SK-MEL-5 (cell line): ENCODE measurements at regions not wholly inside any gene's neighbourhood (a gene's known extent, or its start where the extent isn't known, plus 50 kb on each side); places are given as distances from the start of the nearest gene placed in this dataset.

ENCODE experiments used
- DNase-seq: peaks from one replicate; pipeline ENCODE4 v3.0.0-alpha.2; 2016; ENCODE audit warnings: low read depth, low spot score
- in situ Hi-C: cut with HindIII; loops from 2 replicates; pipeline ENCODE4 v1.10.0; 2016; ENCODE audit warnings: low sequenced_read_pairs, high pct_unique_total_duplicates, low pct_unique_long_range_greater_than_20kb

DNA sequence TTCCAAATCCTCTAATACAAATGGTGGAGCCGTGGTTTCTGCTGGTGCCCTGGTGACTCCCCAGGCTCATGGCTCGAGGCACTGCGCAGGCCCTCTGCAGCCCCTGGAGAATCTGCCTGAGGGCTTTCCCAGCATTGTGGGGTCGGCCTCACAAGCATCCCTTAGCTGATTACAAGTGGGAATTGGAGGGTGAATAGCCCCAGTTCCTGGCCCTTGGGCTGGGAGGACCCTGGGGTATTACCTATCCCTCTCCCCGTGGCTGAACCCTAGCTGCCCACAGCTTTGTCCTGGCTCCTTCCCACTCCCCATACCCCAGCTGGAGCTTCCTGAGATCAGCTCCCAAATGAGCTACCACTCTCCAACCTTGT, 212.2 kb upstream of the CST7 start:
- in situ Hi-C loops: no loop called here
- no peak for DNase-seq

DNA sequence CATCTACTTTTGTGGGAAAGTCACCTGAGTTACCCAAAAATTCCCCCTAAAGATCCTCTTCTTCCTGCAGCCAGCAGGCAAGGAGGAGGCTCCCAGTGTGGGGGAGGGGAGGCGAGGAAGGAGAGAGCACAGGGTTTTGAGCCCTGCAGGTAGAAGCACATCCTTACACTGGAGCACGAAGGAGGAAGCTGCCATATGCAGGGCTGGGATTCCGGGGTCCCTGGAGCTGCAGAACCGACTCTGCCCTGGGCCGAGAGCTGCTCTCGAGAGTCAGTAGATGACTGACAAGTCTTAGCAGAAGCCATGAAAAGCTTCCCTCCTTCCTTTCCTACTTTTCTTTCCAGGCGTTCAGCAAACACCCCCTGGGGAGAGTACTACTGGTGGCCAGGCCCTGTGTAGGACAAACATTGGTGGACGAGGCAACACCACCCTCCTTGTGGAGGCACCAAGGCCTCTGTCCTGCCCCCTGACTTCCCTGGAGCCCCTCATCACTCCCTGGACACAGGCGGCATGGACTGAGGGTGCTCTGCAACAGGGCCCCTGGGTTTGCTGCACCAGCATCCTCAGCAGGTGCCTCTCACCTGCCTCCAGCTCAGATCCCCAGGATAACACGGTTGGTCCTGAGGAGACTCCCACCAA, 211.7 kb upstream of the CST7 start:
- DNase-seq: no peak
- in situ Hi-C loops: no loop called here

GRCh38 chr20:24738058-24738775, 210.9 kb upstream of the CST7 start:
- in situ Hi-C loops: no loop called here
- no peak for DNase-seq

GRCh38 chr20:24738981-24739633, 210.0 kb upstream of the CST7 start:
- in situ Hi-C loops: no loop called here
- DNase-seq: no peak

DNA sequence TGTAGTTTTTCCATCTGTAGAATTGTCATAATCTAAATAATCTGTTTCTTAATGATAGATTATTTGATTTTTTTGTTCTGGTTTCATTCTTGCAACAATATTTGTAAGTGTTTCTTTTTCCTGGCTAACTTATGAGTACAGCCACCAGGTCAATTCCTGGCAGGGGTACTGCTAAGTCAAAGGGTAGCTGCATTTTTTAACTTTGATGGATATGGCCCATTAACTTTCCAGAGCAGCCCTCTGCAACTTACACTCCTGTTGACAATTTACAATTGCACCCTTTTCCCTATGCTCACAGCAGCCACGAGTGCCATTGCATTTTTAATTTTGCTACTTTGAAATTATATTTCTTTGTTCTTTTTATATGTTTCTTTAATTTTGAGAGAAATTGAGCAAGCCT, 209.3 kb upstream of the CST7 start:
- in situ Hi-C loops: no loop called here
- DNase-seq: no peak

DNA sequence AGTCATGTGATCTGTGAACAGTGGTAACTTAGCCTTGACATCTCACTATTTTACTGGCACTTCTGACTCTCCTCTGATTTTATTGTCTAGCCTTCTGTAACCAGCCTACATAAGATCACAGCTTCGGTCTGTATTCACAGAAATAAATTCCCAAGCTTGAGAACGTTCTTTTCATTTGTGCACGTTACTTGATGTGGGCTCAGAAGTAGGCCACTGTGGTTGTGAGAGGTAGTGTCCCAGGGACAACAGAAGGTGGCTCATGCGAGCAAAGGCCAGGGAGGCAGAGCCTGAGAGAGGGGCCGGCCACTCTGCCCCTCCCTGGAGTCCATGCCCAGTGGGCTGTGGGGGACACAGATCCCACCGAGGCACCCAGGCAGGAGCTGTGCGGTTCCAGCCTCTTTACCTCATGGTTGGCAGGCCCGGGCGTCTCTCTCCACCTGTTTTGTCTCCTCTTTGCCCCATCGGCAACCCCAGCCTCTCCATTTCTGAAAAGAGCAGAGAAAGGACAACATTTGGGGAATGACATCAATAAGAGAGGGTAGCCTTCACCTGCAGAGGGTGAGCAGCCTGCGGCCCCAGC, 207.5 kb upstream of the CST7 start:
- in situ Hi-C loops: no loop called here
- DNase-seq: no peak

DNA sequence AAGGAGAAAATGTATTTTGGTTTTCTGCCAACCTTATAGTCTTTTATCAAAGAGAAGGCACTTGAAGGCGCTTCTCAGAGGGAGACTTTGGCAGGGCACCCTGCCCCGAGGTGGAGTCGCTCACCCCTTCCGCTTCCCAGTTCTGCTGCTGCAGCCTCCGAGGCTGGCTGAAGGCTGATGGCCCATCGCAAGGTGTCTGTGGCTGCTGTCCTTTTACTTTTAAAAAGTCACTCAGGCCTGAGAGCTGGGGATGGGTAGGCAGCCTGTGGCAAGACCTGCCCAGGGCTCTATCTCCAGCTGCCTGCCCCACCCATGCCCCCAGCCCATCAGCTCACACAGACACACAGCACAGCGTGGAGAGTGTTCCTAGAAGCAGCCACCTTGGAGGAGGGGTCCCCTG, 206.6 kb upstream of the CST7 start:
- in situ Hi-C loops: no loop called here

DNA sequence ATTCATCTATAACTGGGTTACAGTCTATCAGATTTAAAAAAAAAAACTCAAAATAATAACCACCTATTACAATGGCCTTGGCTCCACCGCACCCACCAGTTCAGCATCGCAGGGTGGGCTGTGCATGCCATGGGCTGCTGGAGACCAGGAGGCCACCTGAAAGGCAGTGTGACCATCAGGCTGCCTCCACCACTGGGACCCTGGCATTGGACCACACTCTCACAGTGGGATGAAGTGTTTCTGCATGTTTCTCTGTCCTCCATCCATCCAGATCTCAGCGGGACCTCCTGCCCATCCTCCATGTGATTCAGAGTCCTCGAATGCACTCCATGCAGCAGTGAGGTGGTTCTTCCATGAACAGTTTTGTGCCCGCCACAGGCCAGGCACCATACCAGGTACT, 206.1 kb upstream of the CST7 start:
- DNase-seq: no peak

More for the DNA sequence above, 206.6 kb upstream of the CST7 start:
- no peak for DNase-seq

DNA sequence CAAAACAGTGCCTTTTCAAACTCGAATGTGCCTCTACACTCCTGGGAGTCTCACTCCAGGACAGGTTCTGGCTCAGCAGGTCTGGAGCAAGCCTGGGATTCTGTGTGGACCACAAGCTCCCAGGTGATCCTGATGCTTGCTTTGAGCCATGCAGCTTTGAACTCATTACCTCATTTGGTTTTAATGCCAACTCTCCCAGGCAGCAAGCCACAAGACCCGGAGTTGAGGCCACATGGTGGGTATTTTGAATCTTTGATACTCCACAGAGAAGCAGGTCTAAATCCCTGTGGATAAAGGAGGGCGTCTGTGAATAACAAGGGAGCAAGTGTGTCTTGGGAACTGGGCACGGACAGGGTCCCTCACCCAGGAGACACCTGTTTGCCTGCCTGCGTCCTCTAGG, 205.4 kb upstream of the CST7 start:
- no peak for DNase-seq
- in situ Hi-C loops: no loop called here

More for the DNA sequence above, 206.1 kb upstream of the CST7 start:
- in situ Hi-C loops: no loop called here

GRCh38 chr20:24744747-24745146, 204.3 kb upstream of the CST7 start:
- in situ Hi-C loops: no loop called here
- DNase-seq: no peak

DNA sequence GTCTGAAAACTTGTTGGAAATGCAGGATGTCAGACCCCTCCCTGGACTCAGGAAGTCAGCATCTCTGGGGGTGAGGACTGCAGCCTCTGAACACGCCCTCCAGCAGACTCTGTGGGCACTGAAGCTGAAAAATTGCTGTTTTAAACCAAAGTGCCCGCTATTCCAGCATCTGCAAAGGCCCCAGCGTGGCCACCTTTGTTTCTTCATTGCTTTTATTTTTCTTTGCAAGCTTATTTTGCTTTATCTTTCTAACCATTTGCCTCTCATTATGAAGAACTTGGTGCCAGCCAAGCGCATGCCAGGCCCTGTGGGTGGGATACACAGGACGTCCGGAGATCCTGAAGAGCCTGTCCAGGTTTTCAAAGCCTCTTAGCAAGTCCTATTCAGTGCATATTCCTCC, 203.9 kb upstream of the CST7 start:
- no peak for DNase-seq
- in situ Hi-C loops: no loop called here

- in situ Hi-C loops: no loop called here
- no peak for DNase-seq
Measured at GRCh38 chr20:24745617-24746350, 203.3 kb upstream of the CST7 start.

- in situ Hi-C loops: no loop called here
Measured at GRCh38 chr20:24746351-24746685, 202.8 kb upstream of the CST7 start.

GRCh38 chr20:24747010-24747712, 201.9 kb upstream of the CST7 start:
- DNase-seq: no peak
- in situ Hi-C loops: no loop called here

More at GRCh38 chr20:24746351-24746685, 202.8 kb upstream of the CST7 start:
- DNase-seq: no peak

GRCh38 chr20:24747881-24748595, 201.0 kb upstream of the CST7 start:
- DNase-seq: no peak
- in situ Hi-C loops: no loop called here

DNA sequence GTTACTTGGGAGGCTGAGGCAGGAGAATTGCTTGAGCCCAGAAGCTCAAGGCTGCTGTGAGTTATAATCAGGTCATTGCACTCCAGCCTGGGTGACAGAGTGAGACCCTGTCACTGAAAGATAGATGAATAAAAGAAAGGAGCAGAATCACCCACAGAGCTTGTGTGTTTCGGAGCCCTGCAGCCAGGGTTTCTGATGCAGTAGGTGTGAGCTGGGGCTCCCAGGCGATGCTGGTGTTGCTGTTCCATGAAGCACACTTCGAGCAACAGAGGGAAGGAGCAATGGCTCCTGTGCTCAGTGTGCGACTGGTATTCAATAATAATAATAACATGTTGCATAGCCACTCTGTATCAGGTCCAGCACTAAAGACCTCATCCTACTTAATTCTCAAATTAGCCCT, 197.5 kb upstream of the CST7 start:
- DNase-seq: no peak
- in situ Hi-C loops: no loop called here

- in situ Hi-C loops: no loop called here
- DNase-seq: no peak
Measured at GRCh38 chr20:24752612-24753011, 196.5 kb upstream of the CST7 start.
